Stromal cell of bone marrow (primary cell): ENCODE measurements at regions not wholly inside any gene's neighbourhood (a gene's known extent, or its start where the extent isn't known, plus 50 kb on each side); places are given as distances from the start of the nearest gene placed in this dataset.

Source experiments
- DNase-seq: peaks from one replicate; pipeline ENCODE4 v3.0.0-alpha.2; 2012; ENCODE audit warnings: low read depth

DNA sequence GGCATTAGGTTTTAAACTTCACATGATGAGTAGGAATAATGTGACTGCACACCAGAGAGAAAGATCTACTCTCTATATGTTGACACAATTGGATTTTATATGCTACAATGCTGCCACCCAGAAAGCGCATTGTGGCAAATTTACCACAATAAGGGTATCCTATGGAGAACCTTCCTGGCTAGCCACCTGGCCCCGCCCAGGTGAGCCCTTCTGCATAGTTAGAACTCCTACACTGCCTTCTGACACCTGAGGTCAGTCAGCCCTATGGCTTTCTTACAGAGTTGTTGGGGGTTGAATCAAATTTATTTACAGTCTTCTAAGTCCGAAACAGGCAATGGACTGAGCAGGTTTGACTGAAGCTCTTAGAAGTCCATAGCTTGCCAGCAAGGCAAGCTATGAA, 153.8 kb upstream of the S100G start:
- no peak for DNase-seq

DNA sequence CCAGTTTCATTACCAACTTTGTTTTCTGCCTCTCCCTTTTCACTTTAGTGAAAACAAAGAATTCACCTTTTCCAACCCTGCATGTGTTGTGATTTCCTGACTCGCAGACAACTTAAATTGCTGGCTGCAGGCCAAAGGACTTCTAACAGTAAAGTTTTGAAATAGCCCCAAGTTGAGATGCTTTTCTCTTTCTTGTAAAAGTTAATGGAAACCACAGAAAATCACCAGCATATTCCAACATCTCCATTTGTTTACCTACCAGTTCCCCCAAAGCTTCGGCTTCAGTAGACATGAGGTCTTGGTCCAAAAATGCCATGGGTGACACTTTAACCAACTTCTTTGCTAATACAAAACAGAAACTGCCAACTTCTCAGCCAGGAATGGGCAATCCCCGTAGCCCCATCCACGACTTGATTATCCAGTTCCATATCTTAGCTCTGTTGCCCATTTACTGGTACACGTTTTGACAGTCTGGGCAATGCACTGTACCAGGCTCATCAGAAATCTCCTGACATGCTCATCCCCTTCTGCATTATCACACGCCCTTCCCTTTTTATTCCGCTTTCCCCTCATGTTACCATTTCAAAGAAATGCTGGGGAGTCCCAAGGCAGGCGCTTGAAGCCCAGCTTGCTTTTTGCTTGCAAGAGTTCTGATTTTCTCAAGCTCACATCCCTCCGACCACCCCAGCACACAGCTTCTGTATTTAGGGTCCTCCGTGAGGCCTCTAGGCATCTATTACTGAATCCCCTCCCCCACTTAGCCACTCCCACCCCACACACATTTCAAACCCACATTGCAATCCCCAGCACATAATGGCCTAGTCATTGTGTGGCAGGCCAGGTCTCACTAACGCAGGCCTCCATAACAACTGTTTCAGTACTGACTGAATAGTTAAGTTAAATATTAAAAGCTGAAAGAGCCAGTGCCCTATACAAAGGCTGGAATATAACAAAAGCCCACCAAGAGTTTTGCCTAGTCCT, 137.9 kb upstream of the S100G start:
- DNase-seq, result no peak

DNA sequence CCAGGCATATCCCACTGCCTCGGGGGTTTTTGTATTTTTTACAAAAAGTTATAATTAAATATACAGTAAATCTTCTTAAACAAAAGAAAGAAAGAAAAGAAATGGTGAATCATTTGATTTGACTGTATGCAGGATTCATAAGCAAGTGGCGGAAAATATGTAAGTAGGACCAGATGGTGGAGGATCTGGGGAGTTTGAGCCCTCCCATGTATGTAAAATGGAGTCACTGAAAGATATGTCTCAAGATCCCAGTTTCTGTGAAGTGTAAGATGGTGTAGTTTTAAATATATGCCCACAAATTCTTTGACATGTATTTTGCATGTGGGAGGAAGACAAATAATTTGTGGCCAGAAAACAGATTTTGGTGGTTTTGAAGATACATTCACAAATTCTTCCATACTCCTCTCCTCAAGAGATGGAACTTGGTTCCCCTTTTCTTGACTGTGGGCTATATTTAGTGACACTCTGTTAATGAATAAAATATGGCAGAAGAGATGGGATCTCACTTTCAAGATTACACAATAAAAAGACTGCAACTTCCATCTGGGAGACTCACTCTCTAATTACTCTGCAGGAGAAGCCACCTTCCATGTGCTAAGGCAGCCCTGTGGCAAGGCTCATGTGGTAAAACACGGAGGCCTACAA, 133.6 kb upstream of the S100G start:
- DNase-seq, result no peak

DNA sequence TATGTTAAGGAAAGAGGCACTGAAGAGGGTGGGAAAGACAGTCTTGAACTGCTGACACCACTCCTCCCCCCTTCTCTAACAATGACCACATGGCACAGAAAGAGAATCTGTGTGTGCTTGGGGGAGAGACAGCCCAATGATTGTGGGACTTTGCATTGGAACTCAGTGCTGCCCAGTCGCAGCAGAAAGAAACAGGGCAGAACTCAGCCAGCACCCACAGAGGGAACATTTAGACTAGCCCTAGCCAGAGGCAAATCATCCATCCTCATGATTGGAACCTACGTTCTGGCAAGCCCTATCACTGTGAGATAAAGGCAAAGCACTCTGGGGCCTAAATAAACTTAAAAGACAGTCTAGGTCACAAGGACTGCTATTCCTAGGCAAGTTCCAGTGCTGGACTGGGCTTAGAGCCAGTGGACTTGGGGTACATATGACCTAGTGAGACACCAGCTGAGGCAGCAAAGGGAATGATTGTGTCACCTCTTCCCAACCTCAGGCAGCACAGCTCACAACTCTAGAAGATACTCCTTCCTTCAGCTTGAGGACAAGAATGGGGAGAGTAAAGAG, 132.8 kb upstream of the S100G start:
- DNase-seq, result no peak

DNA sequence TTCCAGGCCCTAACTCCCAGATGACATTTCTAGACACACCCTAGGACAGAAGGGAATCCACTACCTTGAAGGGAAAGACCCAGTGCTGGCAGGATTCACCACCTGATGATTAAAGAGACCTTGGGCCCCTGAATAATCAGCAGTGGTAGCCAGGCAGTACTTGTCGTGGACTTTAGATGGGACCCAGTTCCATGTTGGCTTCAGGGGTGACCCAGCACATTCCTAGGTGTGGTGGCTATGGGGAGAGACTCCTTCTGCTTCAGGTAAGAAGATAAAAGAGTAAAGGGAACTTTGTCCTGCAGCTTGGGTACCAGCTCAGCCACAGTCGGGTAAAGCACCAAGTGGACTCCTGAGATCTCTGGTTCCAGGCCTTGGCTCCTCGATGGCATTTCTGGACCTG, 131.8 kb upstream of the S100G start:
- DNase-seq, result no peak

DNA sequence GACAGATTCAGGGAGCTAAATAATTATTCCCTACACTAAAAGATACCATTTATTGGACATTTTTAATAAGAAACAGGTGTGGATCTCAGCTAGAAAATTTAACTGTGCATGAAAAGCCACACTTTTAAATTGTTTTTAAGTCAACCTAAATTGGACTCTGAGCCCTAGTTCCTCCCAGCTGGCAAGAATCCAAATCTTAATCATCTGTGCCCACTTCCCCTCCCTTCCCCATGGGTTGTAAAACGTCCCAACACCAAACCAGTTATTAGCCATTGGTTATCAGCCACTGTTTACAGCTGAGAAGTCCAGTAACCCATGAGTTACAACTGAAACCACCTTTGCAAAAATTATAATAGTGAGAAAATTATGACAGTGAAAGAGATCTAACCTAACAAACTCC, 125.6 kb upstream of the S100G start:
- DNase-seq, result no peak

DNA sequence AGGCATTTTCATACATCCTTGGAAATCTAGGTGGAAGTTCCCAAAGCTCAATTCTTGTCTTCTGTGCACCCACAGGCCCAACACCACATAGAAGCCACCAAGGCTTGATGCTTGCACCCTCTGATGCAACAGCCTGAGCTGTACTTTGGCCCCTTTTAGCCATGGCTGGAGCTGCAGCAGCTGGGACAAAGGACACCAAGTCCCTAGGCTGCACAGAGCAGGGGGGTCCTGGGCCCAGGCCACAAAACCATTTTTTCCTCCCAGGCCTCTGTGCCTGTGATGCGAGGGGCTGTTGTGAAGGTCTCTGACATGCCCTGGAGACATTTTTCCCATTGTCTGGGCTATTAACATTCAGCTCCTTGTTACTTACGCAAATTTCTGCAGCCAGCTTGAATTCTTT, 124.0 kb upstream of the S100G start:
- no peak for DNase-seq

DNA sequence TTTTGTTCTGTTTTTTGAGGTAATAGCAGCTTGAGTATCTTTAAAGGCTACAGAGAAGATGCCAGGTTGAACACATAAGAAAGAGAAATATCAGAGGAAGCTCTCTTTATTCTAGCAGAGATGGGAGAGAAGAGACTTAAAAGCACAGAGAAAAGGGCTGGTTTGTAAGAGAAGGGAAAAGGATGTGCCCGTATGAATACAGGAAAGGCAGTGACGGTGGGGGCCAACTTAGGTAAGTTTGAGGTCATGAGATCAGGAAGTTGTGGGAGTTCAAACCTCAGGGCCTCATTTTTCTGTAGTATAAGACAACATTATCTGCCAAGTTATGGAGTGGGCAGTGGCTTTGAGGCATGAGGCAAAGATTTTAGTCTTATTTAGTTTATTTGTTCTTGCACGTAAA, 121.3 kb upstream of the S100G start:
- DNase-seq, result no peak
